AG04450 (cell line): ENCODE measurements at regions not wholly inside any gene's neighbourhood (a gene's known extent, or its start where the extent isn't known, plus 50 kb on each side); places are given as distances from the start of the nearest gene placed in this dataset.

Experiments used
- CTCF ChIA-PET: fragments of 300-600, 350-600 bp; formaldehyde crosslinking; extraction: SDS; loops from one replicate; lab custom pipeline; 2022; ENCODE audit warnings: antibody characterized with exemption, inconsistent platforms; lab: Charles Lee
- POLR2A ChIA-PET: fragments of 350-600 bp; formaldehyde crosslinking; extraction: SDS; loops from one replicate; lab custom pipeline; 2021; ENCODE audit warnings: antibody characterized with exemption, inconsistent platforms; lab: Yijun Ruan, JAX
- DNase-seq: peaks from one replicate; pipeline ENCODE4 v3.0.0-alpha.2; 2011; ENCODE audit warnings: low read depth, low spot score
- H3K27ac ChIP-seq: one replicate; pipeline ENCODE4 v1.5.1; 2012; ENCODE audit warnings: low read depth, low read length, control low read depth
- H3K27me3 ChIP-seq: one replicate; pipeline ENCODE4 v1.6.0; 2012; ENCODE audit warnings: low read length; ENCODE audit not compliant: control insufficient read depth, insufficient read depth
- H3K4me3 ChIP-seq: 2 replicates; pipeline ENCODE4 v1.5.1; 2011; ENCODE audit warnings: mild to moderate bottlenecking, low read depth, low read length, control low read depth
- H3K9me3 ChIP-seq: 2 replicates; pipeline ENCODE4 v1.5.1; 2012; ENCODE audit warnings: low read length; ENCODE audit not compliant: control insufficient read depth, insufficient read depth
- TF ChIP-seq, protein P1 (sequence below): IDR thresholded peaks from 2 replicates; pipeline ENCODE4 v1.5.1; 2011; ENCODE audit warnings: low read depth, low read length, control low read depth, inconsistent platforms

DNA sequence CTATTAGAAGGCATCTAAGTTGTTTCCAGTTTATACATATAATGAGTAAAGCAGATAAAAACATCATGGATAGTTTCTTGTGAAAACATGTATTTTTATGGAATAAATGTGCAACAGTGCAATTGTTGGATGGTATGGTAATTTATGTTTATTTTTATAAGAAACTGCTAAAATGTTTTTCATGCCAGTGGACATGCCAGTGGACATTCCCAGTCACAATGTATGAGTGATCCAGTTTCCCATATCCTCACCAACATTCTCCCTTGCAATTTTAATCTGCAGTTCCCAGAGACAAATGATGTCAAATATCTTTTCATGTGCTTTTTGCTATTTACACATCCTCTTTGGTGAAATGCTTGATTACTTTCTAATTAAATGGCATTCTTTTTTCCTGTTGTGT, 818.6 kb downstream of the SUCLG1 start:
- Histone ChIP-seq H3K4me3 (no peak overlapping the region), H3K27me3 (no peaks in the 10 kb centered on the region), H3K9me3 (no peaks in the 10 kb centered on the region), H3K27ac (no peak overlapping the region)
- ChIA-PET CTCF (no interaction called here), POLR2A (no interaction called here)
- DNase-seq, result no peak
- TF ChIP-seq, protein P1, sequence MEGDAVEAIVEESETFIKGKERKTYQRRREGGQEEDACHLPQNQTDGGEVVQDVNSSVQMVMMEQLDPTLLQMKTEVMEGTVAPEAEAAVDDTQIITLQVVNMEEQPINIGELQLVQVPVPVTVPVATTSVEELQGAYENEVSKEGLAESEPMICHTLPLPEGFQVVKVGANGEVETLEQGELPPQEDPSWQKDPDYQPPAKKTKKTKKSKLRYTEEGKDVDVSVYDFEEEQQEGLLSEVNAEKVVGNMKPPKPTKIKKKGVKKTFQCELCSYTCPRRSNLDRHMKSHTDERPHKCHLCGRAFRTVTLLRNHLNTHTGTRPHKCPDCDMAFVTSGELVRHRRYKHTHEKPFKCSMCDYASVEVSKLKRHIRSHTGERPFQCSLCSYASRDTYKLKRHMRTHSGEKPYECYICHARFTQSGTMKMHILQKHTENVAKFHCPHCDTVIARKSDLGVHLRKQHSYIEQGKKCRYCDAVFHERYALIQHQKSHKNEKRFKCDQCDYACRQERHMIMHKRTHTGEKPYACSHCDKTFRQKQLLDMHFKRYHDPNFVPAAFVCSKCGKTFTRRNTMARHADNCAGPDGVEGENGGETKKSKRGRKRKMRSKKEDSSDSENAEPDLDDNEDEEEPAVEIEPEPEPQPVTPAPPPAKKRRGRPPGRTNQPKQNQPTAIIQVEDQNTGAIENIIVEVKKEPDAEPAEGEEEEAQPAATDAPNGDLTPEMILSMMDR, result no peak

DNA sequence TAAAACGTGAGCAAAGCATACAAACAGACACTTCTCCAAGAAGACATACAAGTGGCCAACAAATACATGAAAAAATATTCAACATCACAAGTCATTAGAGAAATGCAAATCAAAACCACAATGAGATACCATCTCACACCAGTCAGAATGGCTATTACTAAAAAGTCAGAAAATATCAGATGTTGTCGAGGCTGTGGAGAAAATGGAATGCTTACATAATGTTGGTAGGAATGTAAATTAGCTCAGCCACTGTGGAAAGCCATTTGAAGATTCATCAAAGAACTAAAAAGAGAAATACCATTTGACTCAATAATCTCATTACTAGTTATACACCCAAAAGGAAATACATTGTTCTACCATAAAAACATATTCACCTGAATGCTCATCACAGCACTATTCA, 825.7 kb downstream of the SUCLG1 start:
- Histone ChIP-seq H3K27me3 (no peaks in the 10 kb centered on the region), H3K4me3 (no peak overlapping the region), H3K27ac (no peak overlapping the region), H3K9me3 (no peaks in the 10 kb centered on the region)
- POLR2A ChIA-PET, result no interaction called here
- CTCF ChIA-PET, result no interaction called here
- TF ChIP-seq, protein P1, result no peak
- no peak for DNase-seq

DNA sequence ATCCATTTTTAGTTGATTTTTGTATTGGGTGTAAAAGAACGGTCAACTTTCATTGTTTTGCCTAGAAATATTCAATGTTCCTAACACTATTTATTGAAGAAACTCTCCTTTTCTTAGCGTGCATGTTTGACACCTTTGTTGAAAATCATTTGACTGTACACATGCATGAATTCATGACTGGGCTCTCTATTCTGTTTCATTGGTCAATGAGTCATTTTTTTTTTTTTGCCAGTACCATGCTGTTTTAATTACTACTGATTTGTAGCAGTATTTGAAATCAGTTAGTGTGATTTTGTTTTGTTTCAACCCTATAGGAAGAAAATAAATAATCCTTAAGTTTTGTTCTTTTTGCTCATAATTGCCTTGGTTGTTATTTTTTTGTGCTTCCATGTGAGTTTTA, 828.7 kb downstream of the SUCLG1 start:
- CTCF ChIA-PET, result no interaction called here
- no peaks in the 10 kb centered on the region for H3K9me3 ChIP-seq
- no peak overlapping the region for H3K27ac ChIP-seq
- POLR2A ChIA-PET, result no interaction called here
- H3K4me3 ChIP-seq, result no peak overlapping the region
- no peaks in the 10 kb centered on the region for H3K27me3 ChIP-seq
- TF ChIP-seq, protein P1, result no peak
- DNase-seq, result no peak

DNA sequence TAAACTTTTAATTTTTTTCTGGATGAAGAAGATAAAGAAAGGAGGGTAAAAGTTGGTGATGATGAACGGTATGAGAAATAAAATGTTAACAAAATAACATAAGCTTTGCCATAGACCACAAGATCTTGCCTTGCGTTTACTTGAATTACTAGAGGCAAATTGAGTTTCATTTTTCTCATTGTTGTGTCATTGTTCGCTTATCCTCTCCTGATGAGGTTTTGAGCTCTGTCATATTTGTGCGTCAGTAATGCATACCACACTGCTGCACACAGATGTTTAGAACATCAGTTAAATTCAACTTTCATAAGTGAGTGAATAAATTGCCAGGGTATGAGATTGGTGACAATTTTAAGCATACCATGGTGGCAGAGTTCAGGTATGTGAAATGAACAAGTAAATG, 843.6 kb downstream of the SUCLG1 start:
- H3K4me3 ChIP-seq, result no peak overlapping the region
- H3K9me3 ChIP-seq, result peaks cover 3% of the 10 kb centered on the region
- CTCF ChIA-PET, result no interaction called here
- H3K27me3 ChIP-seq, result no peaks in the 10 kb centered on the region
- no peak overlapping the region for H3K27ac ChIP-seq
- TF ChIP-seq, protein P1, result no peak
- DNase-seq, result no peak
- POLR2A ChIA-PET, result no interaction called here

DNA sequence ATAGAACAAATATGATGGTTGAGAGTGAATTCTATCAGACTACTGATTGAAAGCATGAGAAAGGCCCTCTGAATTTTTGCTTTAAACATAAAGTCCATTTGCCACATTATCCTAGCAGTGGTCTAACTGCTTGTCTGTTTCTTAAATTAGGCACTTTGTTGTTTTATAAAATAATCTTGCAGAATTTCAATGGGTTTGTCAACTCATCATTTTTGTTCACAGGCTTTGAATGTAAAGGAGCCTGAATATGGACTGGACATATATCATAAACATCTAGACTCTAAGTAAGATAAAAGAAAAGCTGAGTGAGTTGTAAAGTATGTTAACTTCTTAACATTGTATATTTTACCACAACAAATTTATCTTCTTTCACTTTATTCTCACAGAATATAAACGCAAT, 845.9 kb downstream of the SUCLG1 start:
- Histone ChIP-seq H3K27me3 (no peaks in the 10 kb centered on the region), H3K27ac (no peak overlapping the region), H3K4me3 (no peak overlapping the region), H3K9me3 (no peaks in the 10 kb centered on the region; the same call in 1 of the 2 replicates)
- POLR2A ChIA-PET, result no interaction called here
- TF ChIP-seq, protein P1, result no peak
- no peak for DNase-seq
- CTCF ChIA-PET, result no interaction called here
